Dedifferentiated amniotic fluid mesenchymal stem cell (primary cell): ENCODE measurements at regions not wholly inside any gene's neighbourhood (a gene's known extent, or its start where the extent isn't known, plus 50 kb on each side); places are given as distances from the start of the nearest gene placed in this dataset.

Source experiments
- DNase-seq: peaks from one replicate; pipeline ENCODE4 v3.0.0-alpha.2; 2016; ENCODE audit errors: extremely low spot score

GRCh38 chr6:14455427-14455826, 337.9 kb downstream of the CD83 start:
- DNase-seq, result no peak

- no peak for DNase-seq
Observed at GRCh38 chr6:14455876-14456648, 338.5 kb downstream of the CD83 start.

- DNase-seq, result no peak
Observed at GRCh38 chr6:14456941-14457340, 339.4 kb downstream of the CD83 start.

GRCh38 chr6:14458669-14459266, 341.2 kb downstream of the CD83 start:
- peak; percentile 75 for DNase-seq

DNA sequence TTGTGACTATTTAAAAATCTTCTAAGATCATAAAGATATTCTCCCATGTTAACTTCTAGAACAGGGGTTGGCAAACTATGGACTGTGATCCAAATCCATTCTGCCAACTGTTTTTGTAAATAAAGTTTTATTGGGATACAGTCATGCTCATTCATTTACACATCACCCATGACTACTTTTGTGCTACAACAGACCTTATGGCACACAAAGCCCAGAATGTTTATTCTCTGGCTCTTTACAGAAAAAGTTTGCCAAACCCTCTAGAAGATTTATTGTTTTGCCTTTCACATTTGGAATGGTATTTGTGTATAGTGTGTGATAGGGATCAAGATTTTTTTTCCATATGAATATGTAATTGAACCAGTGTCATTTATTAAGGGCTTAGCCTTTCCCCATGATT, 341.7 kb downstream of the CD83 start:
- DNase-seq, result no peak

- no peak for DNase-seq
Observed at GRCh38 chr6:14460556-14460955, 343.0 kb downstream of the CD83 start.

DNA sequence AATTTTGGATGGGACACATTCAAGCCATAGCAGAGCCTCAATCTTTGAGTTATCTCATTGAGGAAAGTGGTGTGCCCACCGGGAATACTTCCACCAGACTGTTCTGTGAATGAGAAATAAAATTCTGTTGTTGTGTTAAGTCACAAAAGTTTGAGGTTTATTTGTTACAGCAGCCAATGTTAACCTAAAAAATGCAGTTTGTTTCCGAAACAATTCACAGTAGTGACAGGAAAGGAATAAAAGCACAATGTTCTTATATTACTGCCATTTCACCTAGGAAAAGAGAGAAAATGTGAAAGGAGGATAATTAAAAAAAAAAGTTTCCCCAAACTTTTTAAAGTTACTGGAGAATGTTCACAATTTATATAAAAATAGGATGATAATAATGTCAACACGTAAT, 344.6 kb downstream of the CD83 start:
- DNase-seq, result no peak

- DNase-seq, result no peak
Observed at GRCh38 chr6:14462566-14462965, 345.0 kb downstream of the CD83 start.

DNA sequence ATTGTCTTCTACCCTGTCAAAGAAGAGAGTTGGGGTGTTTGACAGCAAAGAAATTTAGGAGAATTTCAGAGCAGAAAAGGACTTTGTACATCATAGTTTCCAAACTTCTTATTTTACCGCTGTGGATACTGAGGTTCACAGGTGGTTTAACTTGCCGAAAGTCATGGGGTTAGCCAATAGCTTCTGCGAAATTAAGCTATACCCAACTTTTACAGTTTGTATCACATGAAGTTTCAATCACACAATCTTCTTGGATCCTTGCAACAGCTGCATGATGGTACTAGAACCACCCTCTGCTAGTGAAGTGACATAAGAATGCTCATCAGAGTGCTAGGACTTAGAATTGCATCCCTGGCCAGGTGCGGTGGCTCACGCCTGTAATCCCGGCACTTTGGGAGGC, 345.5 kb downstream of the CD83 start:
- no peak for DNase-seq

GRCh38 chr6:14464055-14464454, 346.5 kb downstream of the CD83 start:
- no peak for DNase-seq

DNA sequence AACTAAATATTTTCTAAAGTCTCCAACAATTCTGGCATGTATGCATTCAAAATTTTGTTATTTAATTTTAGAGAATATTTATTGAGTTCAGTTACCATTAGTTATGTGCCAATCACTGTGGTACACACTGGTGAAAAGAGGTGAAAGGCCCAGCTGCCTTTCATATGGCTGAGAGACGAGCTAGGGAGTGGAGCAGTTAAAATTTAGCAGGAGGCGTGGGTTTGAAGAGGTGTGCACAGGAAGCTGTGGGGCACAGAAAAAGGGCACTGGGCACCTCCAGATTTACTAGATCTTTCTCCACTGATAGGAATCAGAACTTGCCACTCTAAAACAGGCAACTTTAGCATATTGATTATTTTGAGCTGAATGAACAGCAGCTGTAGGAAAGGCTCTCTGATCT, 347.1 kb downstream of the CD83 start:
- DNase-seq, result no peak

GRCh38 chr6:14466278-14466677, 348.7 kb downstream of the CD83 start:
- peak; percentile 31 for DNase-seq

DNA sequence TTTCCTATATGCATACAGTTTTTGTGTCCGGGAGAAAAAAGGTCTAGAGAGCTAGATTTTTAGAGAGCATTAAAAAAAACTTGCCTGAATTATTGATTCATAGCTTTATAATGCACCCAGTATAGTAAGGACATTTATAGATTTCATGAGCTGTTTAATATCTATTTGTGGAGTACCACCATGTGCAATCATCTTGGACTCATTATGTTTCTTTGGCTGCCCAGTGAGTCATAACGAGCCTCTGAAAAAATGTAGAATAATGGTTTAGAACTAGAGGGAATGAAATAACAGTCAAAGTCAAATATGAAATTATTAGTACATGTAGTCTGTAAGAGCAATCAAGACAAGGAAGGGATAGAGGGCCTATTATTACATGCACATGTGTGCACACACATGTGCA, 350.0 kb downstream of the CD83 start:
- peak; percentile 29 for DNase-seq

DNA sequence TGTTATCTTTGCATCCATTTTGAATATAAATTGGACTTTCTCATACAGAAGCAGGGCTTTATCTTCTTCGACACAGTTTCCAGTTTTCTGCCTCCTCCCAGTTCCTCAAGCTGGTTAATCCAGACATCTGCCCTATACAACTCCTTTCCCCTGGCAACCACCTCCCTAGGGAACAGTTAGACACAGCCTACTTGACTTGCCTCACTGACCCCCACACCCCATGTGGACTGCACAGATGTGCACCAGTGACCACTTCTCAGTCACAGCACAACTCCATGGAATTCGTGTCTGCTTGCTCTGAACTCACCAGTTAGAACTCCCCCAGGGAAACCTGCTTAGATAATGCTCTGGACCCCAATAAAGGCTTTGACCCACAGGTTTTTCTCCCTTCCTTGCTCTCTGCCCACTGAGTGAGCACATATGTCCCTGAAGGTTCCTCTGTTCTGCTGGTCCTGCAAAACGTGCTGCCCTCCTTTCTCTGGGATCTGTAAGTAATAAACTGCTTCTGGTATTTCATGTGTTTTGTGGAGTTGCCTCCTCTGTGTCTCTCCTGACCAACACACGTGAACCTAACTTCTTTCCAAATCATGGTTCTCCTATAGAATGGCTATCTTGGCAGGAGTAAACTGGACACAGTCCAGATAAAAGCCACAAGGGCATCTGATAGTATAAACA, 351.2 kb downstream of the CD83 start:
- no peak for DNase-seq

- no peak for DNase-seq
Observed at GRCh38 chr6:14470101-14470500, 352.5 kb downstream of the CD83 start.

DNA sequence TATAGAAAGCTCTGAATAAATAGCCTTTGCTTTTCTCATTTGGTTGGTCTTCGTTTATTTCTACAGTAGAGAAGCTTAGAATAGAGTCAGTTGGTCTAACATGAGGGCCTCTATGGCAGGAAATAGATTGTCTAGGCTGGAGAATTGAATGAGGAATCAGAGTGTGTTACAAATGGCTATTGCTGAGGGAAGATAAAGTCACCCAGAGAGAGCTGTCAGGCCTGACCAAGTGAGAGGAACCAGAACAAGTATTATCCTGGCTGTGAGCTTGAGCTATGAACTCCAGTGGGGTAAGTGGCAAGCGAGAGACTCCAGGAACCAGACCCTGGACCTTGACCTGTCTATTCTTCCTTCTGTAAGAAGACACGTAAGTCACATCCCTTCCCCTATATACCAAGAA, 353.1 kb downstream of the CD83 start:
- no peak for DNase-seq

GRCh38 chr6:14472255-14472985, 354.8 kb downstream of the CD83 start:
- DNase-seq, result no peak

DNA sequence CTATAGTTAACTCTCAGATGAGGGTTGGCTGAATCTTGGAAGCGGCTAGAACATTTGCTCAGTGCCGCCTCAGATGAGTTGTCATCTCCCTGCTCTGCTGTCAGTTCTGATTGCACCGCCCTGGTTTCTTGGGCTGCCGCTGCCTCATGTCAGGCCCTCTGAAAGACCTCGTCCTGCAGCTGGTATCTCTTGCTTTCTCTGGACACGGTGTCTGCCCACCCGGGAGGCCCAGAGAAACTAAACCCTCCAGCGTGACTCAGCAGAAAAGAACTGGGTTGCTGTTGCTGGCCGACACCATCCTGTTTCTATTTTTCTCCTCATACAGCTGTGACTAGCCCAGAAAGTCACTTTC, 355.4 kb downstream of the CD83 start:
- DNase-seq, result peak; percentile 18

DNA sequence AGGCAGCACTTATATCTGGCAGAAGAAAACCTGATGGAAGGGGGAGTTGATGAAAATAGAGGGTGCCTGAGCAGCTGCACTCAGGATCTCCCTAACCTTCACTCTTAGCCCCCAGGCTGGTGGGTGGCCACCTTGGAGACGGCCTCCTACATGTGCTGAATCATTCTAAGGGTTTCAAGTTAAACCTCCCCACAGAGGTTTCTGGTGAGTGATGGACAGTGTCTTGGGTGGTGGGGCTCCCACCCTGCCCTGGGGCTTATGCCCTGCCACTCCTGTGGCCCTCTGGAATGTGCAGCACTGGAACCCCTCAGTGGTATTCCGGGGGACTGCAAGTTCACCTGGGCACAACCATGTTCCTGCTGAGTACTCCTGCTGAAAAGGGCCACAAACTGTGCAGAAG, 357.2 kb downstream of the CD83 start:
- no peak for DNase-seq

DNA sequence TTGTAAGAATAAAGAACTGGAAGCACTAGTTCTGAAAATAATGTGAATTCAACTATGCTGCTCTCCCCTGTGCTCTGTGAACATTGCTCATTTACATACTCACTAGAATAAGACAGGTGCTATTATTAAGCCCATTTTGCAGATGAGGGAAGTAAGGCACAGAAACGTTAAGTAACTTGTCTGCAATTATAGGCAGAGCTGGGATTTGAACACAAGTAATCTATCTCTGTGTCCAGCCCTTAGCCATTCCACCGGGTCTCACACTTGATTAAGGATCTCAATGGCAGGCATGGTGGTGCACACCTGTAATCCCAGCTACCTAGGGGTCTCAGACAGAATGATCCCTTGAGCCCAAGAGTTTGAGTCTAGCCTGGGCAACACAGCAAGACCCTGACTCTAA, 357.7 kb downstream of the CD83 start:
- DNase-seq, result no peak

DNA sequence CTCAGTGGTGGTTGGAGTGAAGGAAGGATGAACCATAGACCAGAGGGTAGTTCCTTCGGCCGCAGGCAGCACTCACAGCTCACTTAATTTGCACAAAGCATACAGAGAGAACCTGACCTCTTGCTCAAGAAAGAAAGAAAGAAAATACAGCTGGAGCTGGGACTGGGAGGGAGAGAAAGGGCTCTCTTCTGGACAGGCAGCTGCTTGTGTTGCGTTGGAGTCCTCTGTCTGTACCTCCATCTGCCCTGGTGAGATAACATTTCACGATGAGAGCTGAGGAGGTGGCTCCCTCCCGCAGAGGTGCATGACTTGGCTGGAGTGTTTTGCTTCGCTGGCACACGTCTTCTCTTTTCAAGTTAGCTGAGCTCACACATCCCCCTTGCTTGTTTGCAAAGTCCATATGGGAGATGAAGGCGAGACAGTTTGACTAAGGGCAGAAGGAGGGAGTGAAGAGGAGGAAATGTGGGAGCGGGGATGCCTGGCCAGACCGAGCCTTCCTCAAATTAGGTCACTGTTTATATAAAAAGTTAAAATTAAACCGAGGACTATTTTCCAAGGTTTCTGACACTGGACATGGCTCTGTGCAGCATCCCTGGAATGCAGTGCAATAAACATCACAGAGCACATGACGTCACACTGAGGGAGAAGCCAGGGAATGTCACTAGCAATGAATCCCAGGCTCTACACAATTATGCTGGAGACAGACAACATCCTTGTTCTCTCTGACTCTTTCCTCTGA, 359.4 kb downstream of the CD83 start:
- DNase-seq, result peak; percentile 73

DNA sequence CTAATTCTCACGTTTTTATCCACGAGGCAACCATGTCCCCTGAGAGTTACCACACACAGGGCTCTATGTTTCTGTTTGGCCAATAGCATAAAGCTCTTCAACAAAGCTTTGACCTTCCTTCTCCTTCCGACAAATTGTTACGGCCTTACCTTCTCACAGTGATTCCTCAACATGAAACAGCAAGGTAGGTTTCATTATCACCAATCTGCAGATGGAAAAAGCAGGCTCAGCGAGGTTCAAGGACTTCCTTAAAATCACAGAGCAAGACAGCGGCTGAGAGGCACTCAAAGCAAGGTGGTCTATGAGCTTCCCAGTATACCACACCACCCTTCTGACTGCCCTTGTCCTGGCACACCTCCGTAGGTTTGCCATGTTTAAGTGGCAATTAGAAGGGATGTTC, 360.0 kb downstream of the CD83 start:
- no peak for DNase-seq
